ENCODE measurements at regions not wholly inside any gene's neighbourhood (a gene's known extent, or its start where the extent isn't known, plus 50 kb on each side); places are given as distances from the start of the nearest gene placed in this dataset.

DNA sequence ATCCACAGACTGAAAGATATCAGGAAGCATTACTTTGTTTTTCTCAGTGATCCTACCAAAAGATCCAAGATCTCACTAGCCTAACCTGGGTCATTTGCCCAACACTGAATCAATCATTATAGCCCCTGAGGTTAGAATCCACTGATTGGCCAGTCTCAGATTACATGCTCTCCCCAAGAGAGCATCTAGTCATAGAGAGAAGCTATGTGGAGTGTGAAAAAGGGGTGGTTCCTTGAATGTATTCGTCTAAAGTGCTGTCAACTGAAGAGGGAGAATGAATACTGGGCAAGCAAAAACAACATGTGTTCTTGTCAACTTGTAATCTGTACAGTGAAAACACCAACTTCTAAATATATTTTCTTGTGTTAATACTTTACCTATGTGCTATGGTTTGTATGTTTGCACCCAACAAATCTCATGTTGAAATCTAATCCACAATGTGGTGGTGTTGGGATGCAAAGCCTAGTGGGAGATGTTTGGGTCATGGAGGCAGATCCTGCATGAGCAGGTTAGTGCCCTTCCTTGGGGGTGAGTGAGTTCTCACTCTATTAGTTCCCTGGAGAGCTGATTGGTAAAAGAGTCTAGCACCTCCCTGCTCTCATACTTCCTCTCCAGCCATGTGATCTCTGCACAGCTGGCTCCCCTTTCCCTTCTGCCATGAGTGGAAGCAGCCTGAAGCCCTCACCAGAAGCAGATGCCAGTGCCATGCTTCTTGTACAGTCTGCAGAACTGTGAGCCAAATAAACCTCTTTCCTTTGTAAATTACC lies 60.3 kb upstream of the PJA2 start:
- no peak for DNase-seq

DNA sequence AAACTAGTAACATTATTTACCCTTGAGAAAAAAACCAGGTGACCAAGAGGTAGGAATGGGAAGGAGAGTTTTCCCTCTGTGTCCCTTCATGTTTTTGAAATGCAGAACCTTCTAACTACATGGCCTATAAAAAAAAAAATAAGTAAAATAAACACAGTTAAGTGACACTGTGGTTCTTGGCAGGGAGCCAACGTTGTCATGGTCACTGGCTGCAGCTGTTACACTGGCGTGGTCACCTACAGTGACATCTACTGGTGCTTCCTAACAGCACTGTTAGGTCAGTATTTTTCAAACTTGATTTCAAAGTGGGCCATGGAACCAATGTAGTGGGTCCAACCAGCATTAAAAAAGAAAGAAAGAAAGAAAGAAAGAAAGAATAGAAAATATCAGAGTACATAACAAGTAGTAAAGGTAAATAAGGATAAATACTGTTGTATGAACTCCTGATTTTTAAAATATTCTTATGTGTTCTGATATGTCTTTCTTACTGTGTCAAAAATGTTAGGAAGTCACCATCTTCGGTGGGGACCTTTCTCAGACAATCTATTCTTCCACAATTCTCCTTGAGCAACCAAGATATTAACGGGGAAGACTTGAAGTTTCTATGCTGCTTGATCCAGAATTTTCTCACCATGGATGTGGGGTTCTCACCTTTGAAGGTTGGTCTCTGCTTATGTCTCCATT lies 59.1 kb upstream of the PJA2 start:
- peak; percentile 96 for DNase-seq

DNA sequence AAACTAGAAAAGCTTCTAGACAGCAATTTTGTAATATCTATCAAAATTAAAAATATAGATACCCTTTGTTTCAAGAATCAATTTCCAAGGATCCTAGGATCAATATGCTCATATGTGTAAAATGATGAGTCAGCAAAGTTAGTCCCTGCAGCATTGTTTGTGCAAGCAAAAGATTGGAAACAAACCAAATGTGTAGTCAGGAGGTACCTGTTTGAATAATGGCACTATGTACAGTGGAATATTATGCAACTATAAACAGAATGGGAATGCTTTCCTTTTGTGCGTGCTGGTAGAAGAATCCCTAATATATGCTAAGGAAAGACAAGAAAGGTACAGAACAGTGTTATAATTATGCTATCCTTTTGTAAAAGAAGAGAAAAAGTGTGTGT lies 58.5 kb upstream of the PJA2 start:
- no peak for DNase-seq

DNA sequence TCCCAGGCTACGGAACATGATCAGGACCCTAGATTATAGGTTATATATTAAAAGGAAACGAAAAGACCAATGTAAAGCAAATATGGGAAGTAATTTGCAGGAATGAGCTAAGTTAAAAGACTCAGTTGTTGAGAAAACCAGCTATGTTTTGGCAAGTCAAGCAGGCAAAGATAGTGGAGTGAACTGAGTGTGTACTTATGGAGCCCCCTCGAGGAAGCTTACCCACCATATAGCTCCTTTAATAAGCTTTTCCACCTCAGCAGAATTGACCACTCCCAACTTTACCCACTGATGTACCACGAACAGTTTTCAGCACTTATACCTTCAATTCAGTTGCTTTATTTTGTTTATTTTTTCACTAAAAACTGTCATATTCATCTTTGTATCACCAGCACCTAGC lies 57.3 kb upstream of the PJA2 start:
- no peak for DNase-seq
